ENCODE measurements at regions not wholly inside any gene's neighbourhood (a gene's known extent, or its start where the extent isn't known, plus 50 kb on each side); places are given as distances from the start of the nearest gene placed in this dataset.
"Not testable (repeated sequence)": the region's sequence is repeated elsewhere in the genome, so short reads cannot be mapped to it uniquely, and the experiment has no call there.

GRCh38 chr2:133894429-133894828 is 326.2 kb upstream of the NCKAP5 start:
- Histone ChIP-seq H3K27me3 (ENCODE audit: control insufficient read depth in 1 of 2, insufficient read depth in 2 of 2, low read length in 2 of 2) (no peaks in the 10 kb centered on the region), H3K4me1 (ENCODE audit: control insufficient read depth, insufficient read depth, low read length) (no peaks in the 10 kb centered on the region), H3K9me3 (ENCODE audit: control insufficient read depth in 2 of 2, low read length in 2 of 2) (no peaks in the 10 kb centered on the region), H3K27ac (ENCODE audit: low read length) (no peak overlapping the region), H3K4me3 (ENCODE audit: low read length in 2 of 2) (no peak overlapping the region), H3K36me3 (ENCODE audit: control insufficient read depth in 2 of 2, insufficient read depth in 2 of 2, low read length in 2 of 2) (no peaks in the 10 kb centered on the region), H3K9ac (ENCODE audit: low read length in 2 of 2) (no peak overlapping the region)

- not testable (repeated sequence) for H3K27ac ChIP-seq (ENCODE audit: low read length); H3K4me1 ChIP-seq (ENCODE audit: control insufficient read depth, insufficient read depth, low read length); H3K9ac ChIP-seq (ENCODE audit: low read length in 2 of 2)
Measured at GRCh38 chr2:133897838-133898237, 329.6 kb upstream of the NCKAP5 start.

GRCh38 chr2:133900909-133901308 is 332.6 kb upstream of the NCKAP5 start:
- Histone ChIP-seq H3K4me3 (ENCODE audit: low read length in 2 of 2) (no peak overlapping the region), H3K9ac (ENCODE audit: low read length in 2 of 2) (no peak overlapping the region), H3K27me3 (ENCODE audit: control insufficient read depth in 1 of 2, insufficient read depth in 2 of 2, low read length in 2 of 2) (peaks cover 0 to 2% of the 10 kb centered on the region in 2 donors), H3K4me1 (ENCODE audit: control insufficient read depth, insufficient read depth, low read length) (no peaks in the 10 kb centered on the region), H3K27ac (ENCODE audit: low read length) (no peak overlapping the region), H3K9me3 (ENCODE audit: control insufficient read depth in 2 of 2, low read length in 2 of 2) (no peaks in the 10 kb centered on the region), H3K36me3 (ENCODE audit: control insufficient read depth in 2 of 2, insufficient read depth in 2 of 2, low read length in 2 of 2) (no peaks in the 10 kb centered on the region)

More at GRCh38 chr2:133897838-133898237, 329.6 kb upstream of the NCKAP5 start:
- H3K9me3 ChIP-seq (ENCODE audit: control insufficient read depth in 2 of 2, low read length in 2 of 2); H3K36me3 ChIP-seq (ENCODE audit: control insufficient read depth in 2 of 2, insufficient read depth in 2 of 2, low read length in 2 of 2); H3K4me3 ChIP-seq (ENCODE audit: low read length in 2 of 2); H3K27me3 ChIP-seq (ENCODE audit: control insufficient read depth in 1 of 2, insufficient read depth in 2 of 2, low read length in 2 of 2): not testable (repeated sequence)

GRCh38 chr2:133906396-133906795 is 338.1 kb upstream of the NCKAP5 start:
- Histone ChIP-seq H3K4me3 (ENCODE audit: low read length in 2 of 2) (no peak overlapping the region), H3K9me3 (ENCODE audit: control insufficient read depth in 2 of 2, low read length in 2 of 2) (peaks cover 0 to 8% of the 10 kb centered on the region in 2 donors), H3K27ac (ENCODE audit: low read length) (no peak overlapping the region), H3K4me1 (ENCODE audit: control insufficient read depth, insufficient read depth, low read length) (no peaks in the 10 kb centered on the region), H3K36me3 (ENCODE audit: control insufficient read depth in 2 of 2, insufficient read depth in 2 of 2, low read length in 2 of 2) (no peaks in the 10 kb centered on the region), H3K9ac (ENCODE audit: low read length in 2 of 2) (no peak overlapping the region), H3K27me3 (ENCODE audit: control insufficient read depth in 1 of 2, insufficient read depth in 2 of 2, low read length in 2 of 2) (no peaks in the 10 kb centered on the region)

- H3K9me3 ChIP-seq (ENCODE audit: control insufficient read depth in 2 of 2, low read length in 2 of 2), result peaks cover 0 to 8% of the 10 kb centered on the region in 2 donors
Measured at GRCh38 chr2:133906926-133907325, 338.7 kb upstream of the NCKAP5 start.

GRCh38 chr2:133908171-133908570 is 339.9 kb upstream of the NCKAP5 start:
- Histone ChIP-seq H3K9me3 (ENCODE audit: control insufficient read depth in 2 of 2, low read length in 2 of 2) (peaks cover 0 to 8% of the 10 kb centered on the region in 2 donors), H3K4me3 (ENCODE audit: low read length in 2 of 2) (no peak overlapping the region), H3K27me3 (ENCODE audit: control insufficient read depth in 1 of 2, insufficient read depth in 2 of 2, low read length in 2 of 2) (no peaks in the 10 kb centered on the region), H3K9ac (ENCODE audit: low read length in 2 of 2) (no peak overlapping the region), H3K36me3 (ENCODE audit: control insufficient read depth in 2 of 2, insufficient read depth in 2 of 2, low read length in 2 of 2) (no peaks in the 10 kb centered on the region), H3K27ac (ENCODE audit: low read length) (no peak overlapping the region), H3K4me1 (ENCODE audit: control insufficient read depth, insufficient read depth, low read length) (no peaks in the 10 kb centered on the region)

More at GRCh38 chr2:133906926-133907325, 338.7 kb upstream of the NCKAP5 start:
- H3K27me3 ChIP-seq (ENCODE audit: control insufficient read depth in 1 of 2, insufficient read depth in 2 of 2, low read length in 2 of 2), result no peaks in the 10 kb centered on the region
- no peak overlapping the region for H3K9ac ChIP-seq (ENCODE audit: low read length in 2 of 2)
- no peak overlapping the region for H3K27ac ChIP-seq (ENCODE audit: low read length)
- no peak overlapping the region for H3K4me3 ChIP-seq (ENCODE audit: low read length in 2 of 2)
- no peaks in the 10 kb centered on the region for H3K36me3 ChIP-seq (ENCODE audit: control insufficient read depth in 2 of 2, insufficient read depth in 2 of 2, low read length in 2 of 2)
- H3K4me1 ChIP-seq (ENCODE audit: control insufficient read depth, insufficient read depth, low read length), result no peaks in the 10 kb centered on the region

GRCh38 chr2:133918141-133918540 is 335.7 kb upstream of the MGAT5 start:
- Histone ChIP-seq H3K9me3 (ENCODE audit: control insufficient read depth in 2 of 2, low read length in 2 of 2) (peaks cover 0 to 5% of the 10 kb centered on the region in 2 donors), H3K36me3 (ENCODE audit: control insufficient read depth in 2 of 2, insufficient read depth in 2 of 2, low read length in 2 of 2) (no peaks in the 10 kb centered on the region), H3K27me3 (ENCODE audit: control insufficient read depth in 1 of 2, insufficient read depth in 2 of 2, low read length in 2 of 2) (no peaks in the 10 kb centered on the region), H3K27ac (ENCODE audit: low read length) (no peak overlapping the region), H3K4me1 (ENCODE audit: control insufficient read depth, insufficient read depth, low read length) (no peaks in the 10 kb centered on the region), H3K9ac (ENCODE audit: low read length in 2 of 2) (no peak overlapping the region), H3K4me3 (ENCODE audit: low read length in 2 of 2) (no peak overlapping the region)

- no peaks in the 10 kb centered on the region for H3K36me3 ChIP-seq (ENCODE audit: control insufficient read depth in 2 of 2, insufficient read depth in 2 of 2, low read length in 2 of 2)
- H3K27ac ChIP-seq (ENCODE audit: low read length), result no peak overlapping the region
- no peak overlapping the region for H3K9ac ChIP-seq (ENCODE audit: low read length in 2 of 2)
- no peaks in the 10 kb centered on the region for H3K4me1 ChIP-seq (ENCODE audit: control insufficient read depth, insufficient read depth, low read length)
- peaks cover 0 to 5% of the 10 kb centered on the region in 2 donors for H3K9me3 ChIP-seq (ENCODE audit: control insufficient read depth in 2 of 2, low read length in 2 of 2)
- no peaks in the 10 kb centered on the region for H3K27me3 ChIP-seq (ENCODE audit: control insufficient read depth in 1 of 2, insufficient read depth in 2 of 2, low read length in 2 of 2)
- no peak overlapping the region for H3K4me3 ChIP-seq (ENCODE audit: low read length in 2 of 2)
Measured at GRCh38 chr2:133919285-133919684, 334.6 kb upstream of the MGAT5 start.

GRCh38 chr2:133927894-133928293 is 326.0 kb upstream of the MGAT5 start:
- no peaks in the 10 kb centered on the region for H3K4me1 ChIP-seq (ENCODE audit: control insufficient read depth, insufficient read depth, low read length)
- H3K4me3 ChIP-seq (ENCODE audit: low read length in 2 of 2), result no peak overlapping the region
- no peaks in the 10 kb centered on the region for H3K9me3 ChIP-seq (ENCODE audit: control insufficient read depth in 2 of 2, low read length in 2 of 2)
- H3K36me3 ChIP-seq (ENCODE audit: control insufficient read depth in 2 of 2, insufficient read depth in 2 of 2, low read length in 2 of 2), result no peaks in the 10 kb centered on the region
- no peak overlapping the region for H3K9ac ChIP-seq (ENCODE audit: low read length in 2 of 2)
- no peaks in the 10 kb centered on the region for H3K27me3 ChIP-seq (ENCODE audit: control insufficient read depth in 1 of 2, insufficient read depth in 2 of 2, low read length in 2 of 2)
- no peak overlapping the region for H3K27ac ChIP-seq (ENCODE audit: low read length)

- no peak overlapping the region for H3K9ac ChIP-seq (ENCODE audit: low read length in 2 of 2)
- no peaks in the 10 kb centered on the region for H3K27me3 ChIP-seq (ENCODE audit: control insufficient read depth in 1 of 2, insufficient read depth in 2 of 2, low read length in 2 of 2)
- no peak overlapping the region for H3K27ac ChIP-seq (ENCODE audit: low read length)
- H3K36me3 ChIP-seq (ENCODE audit: control insufficient read depth in 2 of 2, insufficient read depth in 2 of 2, low read length in 2 of 2), result no peaks in the 10 kb centered on the region
- no peaks in the 10 kb centered on the region for H3K4me1 ChIP-seq (ENCODE audit: control insufficient read depth, insufficient read depth, low read length)
- H3K9me3 ChIP-seq (ENCODE audit: control insufficient read depth in 2 of 2, low read length in 2 of 2), result no peaks in the 10 kb centered on the region
- H3K4me3 ChIP-seq (ENCODE audit: low read length in 2 of 2), result no peak overlapping the region
Measured at GRCh38 chr2:133936096-133936495, 317.8 kb upstream of the MGAT5 start.

GRCh38 chr2:133936601-133937000 is 317.3 kb upstream of the MGAT5 start:
- Histone ChIP-seq H3K4me1 (ENCODE audit: control insufficient read depth, insufficient read depth, low read length) (no peaks in the 10 kb centered on the region), H3K27me3 (ENCODE audit: control insufficient read depth in 1 of 2, insufficient read depth in 2 of 2, low read length in 2 of 2) (no peaks in the 10 kb centered on the region), H3K9me3 (ENCODE audit: control insufficient read depth in 2 of 2, low read length in 2 of 2) (no peaks in the 10 kb centered on the region), H3K4me3 (ENCODE audit: low read length in 2 of 2) (no peak overlapping the region), H3K27ac (ENCODE audit: low read length) (no peak overlapping the region), H3K36me3 (ENCODE audit: control insufficient read depth in 2 of 2, insufficient read depth in 2 of 2, low read length in 2 of 2) (no peaks in the 10 kb centered on the region), H3K9ac (ENCODE audit: low read length in 2 of 2) (no peak overlapping the region)
